ENCODE measurements at regions not wholly inside any gene's neighbourhood (a gene's known extent, or its start where the extent isn't known, plus 50 kb on each side); places are given as distances from the start of the nearest gene placed in this dataset.
"Not testable (repeated sequence)": the region's sequence is repeated elsewhere in the genome, so short reads cannot be mapped to it uniquely, and the experiment has no call there.

DNA sequence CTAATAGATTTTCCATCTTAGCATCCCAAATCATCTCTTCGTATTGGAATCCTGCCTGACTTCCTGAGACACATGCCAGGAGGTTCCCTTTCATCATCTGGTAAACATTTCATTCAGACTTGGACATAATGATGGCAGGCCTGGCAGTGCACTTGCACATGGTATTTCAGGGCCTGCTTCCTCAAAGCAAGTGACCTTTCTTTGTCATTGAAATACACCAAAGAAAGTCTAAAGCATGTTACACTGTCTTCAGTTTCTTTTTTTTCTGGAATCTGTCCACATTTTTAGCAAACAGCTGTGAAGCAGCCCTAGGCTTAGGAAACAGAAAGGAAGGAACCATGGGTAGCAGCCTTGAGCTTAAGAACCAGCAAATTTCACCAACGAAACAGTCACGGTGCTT, 205.9 kb upstream of the VCX start:
- no peak for DNase-seq

DNA sequence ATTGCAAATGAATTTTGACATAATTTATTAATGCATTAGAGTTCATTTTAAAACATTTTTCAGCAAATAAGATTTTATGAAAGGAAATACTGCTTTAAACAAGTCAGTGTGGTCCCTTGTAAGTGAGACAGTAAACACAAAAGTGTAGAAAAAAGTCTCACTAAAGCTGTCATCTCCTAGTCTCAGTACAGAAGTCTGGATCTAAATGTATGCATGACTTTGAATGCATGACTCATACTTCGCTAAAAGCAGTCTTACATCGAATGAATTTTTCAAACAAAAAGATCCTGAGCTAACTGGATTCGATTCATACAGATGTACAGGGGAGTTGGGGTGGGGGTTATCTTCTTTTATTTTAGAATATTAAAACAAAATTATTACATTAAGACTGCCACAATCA, 207.4 kb upstream of the VCX start:
- no peak for DNase-seq

DNA sequence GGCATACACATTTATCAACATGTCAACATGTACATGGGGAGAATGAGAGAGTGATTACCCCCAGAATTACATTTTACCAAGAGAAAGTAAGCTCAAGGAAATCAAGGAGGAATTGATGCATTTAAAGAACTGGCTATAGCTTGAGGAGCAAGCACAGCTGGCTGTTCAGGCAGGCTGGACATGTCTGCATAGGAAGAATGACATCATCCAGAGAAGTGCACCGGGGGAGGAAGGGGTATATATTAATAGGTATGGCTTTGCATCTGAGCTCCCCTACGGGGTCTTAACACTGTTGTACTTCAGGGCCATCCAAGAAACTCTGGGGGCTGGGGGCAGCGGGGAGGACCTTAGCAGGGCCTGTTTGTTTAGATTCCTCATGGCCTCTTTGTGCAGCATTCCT, 222.4 kb upstream of the VCX start:
- DNase-seq = no peak

DNA sequence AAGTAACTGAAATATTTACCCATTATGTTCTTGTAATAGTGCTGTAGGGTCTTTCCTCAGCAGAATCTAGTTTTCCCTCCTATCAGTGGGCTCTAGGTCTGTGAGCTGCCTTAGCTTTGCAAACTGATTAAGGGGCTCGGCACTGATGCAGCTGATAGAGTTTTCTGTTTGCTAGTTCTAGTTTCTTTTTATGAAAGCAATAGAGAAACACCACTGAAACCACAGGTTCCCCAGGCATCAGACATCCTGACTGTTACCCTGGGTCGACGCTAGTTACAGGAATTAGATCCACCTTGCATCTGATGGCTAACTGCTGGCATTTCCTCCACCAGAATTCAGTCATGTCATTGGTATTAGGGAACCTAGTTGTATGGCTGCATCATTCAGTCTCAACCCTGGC, 225.0 kb upstream of the VCX start:
- no peak for DNase-seq

DNA sequence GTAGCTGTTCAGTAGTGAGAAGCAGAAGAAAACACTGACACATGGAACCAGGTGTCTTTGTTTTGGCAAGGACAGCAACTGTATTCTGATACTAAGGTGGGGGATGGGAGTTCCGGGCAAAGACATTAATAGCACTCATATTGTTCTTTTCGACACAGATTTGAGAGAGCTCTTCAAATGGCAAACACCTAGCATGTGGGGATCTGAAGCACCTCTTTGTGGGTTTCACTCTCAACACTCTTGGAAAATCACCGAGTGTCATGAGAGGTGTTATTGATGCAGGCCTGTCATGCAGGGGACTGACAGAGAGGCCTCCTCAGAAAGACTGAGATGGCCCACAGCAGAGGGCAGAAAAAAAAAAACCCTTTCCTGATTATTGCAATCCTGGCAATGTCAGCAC, 228.4 kb upstream of the VCX start:
- DNase-seq = peak; percentile 74

DNA sequence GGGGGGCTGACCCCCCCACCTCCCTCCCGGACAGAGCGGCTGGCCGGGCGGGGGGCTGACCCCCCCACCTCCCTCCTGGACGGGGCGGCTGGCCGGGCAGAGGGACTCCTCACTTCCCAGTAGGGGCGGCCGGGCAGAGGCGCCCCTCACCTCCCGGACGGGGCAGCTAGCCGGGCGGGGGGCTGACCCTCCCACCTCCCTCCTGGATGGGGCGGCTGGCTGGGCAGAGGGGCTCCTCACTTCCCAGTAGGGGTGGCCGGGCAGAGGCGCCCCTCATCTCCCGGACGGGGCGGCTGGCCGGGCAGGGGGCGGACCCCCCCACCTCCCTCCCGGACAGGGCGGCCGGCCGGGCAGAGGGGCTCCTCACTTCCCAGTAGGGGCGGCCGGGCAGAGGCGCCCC, 234.3 kb upstream of the VCX start:
- not testable (repeated sequence) for DNase-seq

DNA sequence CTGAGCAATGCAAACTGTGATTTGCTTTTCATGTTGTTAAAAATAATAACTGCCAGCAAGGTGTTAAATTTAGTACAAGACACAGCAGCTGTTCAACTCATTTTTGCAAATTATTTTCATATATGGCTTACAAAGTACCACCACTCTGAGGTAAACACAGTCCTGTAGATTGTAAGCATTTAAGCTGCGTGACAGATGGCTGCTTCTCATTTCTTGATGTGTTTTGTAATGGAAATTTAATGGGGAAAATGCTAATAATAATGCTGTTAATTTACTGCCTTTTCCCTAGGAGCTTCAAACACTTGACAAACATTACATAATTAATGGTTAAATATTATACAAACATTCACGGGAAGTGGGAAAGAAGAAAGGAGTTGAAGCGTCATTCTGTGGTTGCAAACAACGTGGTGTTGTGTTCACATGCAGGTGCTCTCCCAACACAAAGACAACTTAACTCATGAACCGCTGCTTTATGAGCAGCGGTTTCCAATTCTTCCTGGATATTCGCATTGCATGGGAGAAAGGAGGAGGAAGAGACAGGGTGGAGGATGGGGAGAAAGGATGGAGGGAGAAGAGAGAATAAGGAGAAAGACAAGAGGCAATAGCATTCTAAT, 236.8 kb upstream of the VCX start:
- DNase-seq = peak; percentile 98

DNA sequence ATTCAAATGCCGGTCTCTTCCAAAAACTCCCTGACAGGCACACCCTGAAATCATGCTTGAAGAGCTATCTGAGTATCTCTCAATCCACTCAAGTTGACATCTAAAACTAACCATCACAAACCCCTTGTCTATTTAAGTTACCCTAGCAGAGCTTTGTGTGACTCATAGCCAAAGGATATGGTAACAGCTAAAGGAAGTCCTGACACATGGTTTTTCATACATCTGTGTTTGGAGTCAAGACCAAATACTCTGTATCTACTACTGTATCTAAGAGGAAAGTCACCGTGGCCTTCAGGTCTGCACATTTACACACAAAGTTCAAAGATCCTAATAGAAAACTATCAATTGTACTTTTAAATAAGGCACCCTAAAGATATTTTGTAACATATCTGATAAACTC, 239.6 kb upstream of the VCX start:
- DNase-seq = no peak

DNA sequence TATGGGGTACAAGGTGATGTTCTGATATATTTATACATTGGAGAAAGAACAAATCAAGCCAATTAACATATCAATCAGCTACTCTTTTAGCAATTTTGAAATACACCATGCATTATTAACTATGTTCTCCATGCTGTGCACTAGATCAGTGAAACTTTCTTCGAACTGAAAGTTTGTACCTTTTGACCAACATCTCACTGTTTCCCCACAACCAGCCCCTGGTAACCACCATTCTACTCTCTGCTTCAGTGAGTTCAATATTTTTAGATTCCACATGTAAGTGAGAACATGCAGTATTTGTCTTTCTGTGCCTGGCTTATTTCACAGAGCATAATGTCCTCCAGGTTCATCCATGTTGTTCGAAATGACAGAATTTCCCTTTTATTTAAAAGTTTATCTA, 246.1 kb upstream of the VCX start:
- no peak for DNase-seq

DNA sequence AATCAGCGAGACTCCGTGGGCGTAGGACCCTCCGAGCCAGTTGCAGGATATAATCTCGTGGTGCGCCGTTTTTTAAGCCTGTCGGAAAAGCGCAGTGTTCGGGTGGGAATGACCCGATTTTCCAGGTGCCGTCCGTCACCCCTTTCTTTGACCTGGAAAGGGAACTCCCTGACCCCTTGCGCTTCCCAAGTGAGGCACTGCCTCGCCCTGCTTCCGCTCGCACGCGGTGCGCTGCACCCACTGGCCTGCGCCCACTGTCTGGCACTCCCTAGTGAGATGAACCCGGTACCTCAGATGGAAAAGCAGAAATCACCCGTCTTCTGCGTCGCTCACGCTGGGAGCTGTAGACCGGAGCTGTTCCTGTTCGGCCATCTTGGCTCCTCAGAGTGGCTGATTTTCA, 249.6 kb upstream of the VCX start:
- not testable (repeated sequence) for DNase-seq

DNA sequence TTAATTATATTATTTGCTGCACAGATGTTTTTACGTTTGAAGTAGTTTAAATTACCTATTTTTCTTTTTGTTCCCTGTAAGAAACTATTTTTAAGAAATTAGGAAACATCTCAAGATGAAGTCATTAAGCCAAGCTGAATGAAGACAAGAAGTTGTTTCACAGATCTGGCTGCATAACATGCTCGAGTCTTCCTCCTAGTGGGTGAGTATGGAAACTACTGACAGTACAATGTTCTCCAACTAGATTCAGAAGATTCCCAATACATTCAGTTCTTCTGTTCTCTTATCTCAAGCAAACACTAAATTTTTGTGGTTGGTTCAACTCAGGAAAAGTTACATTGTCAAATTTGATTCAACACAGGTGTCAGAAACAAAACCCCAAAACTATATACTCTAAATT, 256.8 kb upstream of the VCX start:
- no peak for DNase-seq

DNA sequence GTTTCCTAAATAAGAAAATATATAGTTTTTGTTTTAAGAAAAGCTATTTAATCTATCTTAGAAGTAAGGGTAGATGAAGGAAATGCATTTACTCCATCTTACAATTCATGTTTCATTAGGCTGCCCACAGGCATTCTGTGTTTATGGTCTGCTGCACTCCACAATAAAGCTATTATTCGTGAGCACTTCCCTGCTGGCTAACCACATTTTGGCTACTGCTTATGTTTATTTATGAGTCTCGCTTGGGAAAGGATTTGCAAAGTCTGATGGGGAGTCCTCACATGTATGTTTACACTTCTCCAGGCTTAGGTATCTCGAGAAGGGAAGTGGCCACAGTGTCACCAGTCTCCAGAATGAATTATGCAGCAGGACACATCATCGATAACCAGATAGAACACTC, 260.8 kb upstream of the VCX start:
- no peak for DNase-seq

DNA sequence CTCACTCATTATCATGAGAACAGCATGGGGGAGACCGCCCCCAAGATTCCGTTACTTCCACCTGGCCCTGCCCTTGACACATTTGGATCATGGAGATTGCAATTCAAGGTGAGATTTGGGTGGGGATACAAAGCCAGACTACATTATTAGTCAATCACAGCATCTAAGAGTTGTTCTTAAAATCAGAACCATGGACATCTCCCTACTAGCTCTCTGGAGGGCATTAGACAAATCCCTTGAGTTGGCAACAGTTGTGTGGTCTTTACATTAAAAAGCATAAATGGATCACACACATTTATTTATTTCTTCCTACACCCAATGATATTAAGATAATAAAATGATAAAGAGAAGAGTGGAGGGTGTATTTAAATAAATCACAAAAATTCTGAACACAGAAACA, 262.8 kb upstream of the VCX start:
- DNase-seq = no peak

DNA sequence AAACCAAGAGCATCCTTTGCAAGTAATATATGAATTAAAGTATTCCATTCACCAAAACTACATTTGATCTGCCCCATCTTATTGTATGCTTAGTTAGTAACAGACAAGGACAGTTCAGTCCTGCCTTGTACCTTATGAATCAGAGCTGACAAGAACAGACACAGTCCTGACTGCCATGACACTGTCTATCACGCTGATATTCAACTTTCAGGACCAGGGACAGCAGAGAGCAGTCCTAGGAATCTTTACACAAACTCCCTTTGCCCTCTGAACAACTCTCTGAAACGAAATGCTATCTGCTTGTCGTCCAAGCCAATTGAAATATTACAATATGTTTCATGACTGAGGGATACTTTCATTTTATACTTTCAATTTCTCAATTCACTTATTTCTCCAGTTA, 268.6 kb upstream of the VCX start:
- DNase-seq = no peak

DNA sequence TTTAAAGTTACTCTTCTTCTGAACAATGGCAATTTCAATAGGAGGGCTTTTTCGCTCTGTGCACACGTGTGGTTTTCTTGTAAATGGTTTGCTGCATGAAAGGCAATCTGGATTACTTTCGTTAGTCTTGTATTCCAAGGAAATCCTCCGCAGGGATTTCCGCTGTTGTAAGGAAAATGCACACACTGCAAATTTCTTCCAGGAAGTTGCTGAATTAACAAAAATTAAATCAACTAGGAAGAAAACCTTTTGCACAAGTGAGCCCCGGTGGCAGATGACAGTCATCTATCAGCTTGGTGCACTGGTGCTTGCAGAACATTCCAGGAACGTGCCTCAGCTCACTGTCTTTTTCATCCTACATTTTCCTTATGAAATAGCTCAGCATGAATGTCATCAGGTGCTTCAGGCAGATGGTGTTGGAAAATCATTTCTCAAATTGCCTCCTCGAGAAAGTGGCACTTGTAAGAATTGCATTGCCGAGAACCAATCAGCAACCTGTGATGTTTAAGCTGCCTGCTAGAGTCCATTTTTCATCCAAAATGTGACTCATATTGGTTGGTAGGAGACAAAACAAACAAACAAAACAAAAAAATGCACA, 272.4 kb upstream of the VCX start:
- DNase-seq = no peak

DNA sequence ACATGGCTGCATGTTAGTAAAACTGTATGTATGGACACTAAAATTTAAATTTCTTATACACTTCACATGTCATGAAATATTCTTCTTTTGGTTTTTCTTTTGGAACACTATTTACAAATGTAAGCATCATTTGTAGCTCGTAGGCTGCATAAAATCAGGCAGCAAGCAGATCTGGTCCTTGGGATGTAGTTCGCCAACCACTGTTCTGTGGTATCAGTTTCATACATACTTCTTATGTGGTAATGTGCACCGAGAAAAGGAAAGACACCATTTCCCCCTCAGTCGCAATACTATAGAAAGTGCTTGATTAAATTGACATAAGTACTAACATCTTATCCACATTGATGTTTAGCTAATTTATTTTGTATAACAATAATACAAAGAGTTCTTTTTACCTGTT, 274.4 kb upstream of the VCX start:
- no peak for DNase-seq

DNA sequence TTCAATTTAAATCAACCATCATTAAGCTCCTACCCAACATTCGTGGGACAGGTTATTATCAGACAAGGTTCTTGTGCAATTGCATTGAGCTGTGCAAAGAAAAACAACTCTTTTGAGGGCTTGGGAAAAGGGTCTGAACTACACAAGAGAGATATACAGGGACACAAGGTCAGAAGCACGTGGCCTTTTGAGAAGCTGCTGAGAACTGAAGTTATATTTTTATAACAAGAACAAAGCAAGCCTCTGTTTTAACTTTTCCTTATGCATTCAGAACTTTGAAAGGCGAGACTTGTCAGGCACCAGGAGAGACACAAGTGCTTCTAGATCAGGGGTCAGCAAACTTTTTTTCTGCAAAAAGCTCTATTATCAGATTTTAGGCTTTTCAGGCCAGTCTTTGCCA, 274.8 kb upstream of the VCX start:
- DNase-seq = no peak

DNA sequence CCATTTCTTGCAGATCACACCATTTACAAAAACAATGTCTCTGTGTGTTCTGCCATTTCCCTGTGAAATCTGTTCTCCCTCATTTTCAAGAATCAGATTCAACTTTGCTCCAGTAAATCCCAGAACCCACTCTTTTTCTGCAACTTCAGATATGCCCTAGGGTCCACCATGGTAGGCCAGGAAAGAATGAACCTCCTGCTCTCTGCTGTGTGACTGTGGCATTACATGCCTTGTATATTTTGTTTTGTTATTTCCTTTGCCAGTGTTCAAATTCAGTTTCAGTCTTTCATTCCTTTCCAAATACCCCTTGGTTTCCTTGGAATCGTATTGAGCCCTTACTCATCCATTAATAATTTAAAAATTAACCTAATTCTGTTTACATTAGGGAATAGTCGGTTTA, 290.2 kb upstream of the VCX start:
- DNase-seq = no peak

DNA sequence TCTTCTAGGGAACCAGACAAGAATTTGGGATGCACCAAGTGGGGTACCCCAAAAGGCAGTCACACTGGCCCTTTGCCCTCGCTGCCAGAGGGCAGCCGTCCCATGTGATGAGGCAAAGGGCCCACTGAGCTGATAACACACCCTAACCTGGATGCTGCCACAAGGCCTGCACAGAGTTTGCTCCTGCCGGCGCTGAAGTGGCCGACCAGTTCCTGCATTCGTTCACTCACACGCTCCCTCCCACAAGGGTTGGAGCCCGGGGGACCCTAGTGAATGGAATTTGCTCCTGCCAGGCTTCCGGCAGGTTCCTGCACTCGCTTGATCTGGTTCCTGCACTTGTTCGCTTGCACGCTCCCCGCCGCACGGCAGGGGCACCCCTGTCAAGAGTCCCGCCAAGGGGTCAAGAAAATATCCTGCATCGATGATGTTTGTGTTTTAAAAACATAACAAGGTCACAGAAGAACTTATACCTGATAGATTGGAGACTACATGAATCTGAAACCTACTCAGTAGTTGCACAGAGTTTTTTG, 296.4 kb upstream of the VCX start:
- no peak for DNase-seq

DNA sequence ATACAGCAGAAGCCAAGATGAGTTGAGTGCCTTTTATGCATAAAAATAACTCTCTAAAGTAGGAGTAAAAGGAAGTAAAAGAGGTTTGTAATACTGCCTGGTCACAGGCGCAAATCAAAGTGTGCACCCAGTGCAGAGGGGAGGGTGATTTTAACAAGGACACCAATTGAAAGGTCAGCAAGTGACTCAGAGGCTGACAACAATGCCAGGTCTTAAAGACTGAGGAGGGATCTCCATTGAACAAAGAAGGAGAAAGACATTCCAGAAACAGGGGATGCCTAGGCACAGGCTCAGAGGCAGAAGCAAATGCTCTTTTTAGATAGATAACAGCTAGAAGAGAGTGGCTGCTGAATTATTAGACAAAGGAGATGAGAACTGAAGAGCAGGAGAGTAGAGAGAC, 297.4 kb upstream of the VCX start:
- no peak for DNase-seq

DNA sequence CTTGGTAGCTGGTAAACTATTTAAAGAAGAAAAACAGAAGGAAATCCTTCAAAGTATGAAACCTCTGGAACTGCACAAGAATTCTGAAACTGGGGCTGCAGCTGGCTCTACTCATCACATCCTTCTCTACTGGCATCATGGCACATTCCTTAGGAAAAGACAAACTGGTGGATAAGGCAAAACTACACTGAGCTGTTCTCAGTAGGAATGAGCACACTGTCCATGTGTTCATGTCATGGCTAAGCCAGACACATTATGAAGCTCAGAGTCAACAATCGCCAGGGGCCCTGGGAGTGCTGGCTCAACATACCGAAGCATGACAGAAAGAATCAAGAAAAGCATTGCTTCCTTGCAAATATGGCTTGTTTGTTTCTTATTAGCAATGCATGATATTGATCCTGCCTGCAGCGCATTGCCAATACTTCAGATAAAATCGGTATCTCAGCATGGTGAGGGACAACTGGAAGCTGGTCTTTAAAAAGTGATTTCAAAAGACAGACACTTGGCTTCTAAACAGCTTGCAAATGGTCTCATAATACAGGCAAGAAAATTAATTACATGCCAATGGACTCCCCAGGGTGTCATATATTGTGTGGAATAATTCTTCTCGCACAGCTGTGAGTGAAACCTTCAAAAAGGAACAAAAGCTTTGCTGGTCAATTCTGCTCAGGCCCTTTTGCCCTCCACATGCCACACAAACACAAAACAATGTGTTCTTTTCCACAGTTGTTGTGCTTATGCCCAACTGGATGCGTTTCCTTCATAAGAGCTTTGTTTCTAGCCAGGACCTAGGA, 300.2 kb upstream of the VCX start:
- DNase-seq = no peak

DNA sequence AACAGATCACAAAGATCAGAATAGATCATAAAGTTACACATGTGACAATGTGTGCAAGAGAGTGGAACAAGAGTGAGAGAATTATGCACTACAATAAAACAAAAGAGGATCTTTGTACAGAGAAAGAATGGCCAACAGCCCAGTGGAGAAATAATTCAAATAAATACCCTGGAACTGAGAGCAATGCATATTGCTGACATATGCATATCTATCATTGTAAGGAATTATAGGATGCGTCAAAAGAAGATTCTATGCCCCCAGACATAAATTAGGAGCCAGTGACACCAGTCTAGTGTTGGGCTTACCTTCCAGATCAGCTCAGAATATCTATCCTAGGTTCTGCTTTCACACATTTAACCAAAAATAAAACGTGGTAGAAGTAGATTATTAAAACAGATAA, 320.1 kb upstream of the VCX start:
- no peak for DNase-seq

DNA sequence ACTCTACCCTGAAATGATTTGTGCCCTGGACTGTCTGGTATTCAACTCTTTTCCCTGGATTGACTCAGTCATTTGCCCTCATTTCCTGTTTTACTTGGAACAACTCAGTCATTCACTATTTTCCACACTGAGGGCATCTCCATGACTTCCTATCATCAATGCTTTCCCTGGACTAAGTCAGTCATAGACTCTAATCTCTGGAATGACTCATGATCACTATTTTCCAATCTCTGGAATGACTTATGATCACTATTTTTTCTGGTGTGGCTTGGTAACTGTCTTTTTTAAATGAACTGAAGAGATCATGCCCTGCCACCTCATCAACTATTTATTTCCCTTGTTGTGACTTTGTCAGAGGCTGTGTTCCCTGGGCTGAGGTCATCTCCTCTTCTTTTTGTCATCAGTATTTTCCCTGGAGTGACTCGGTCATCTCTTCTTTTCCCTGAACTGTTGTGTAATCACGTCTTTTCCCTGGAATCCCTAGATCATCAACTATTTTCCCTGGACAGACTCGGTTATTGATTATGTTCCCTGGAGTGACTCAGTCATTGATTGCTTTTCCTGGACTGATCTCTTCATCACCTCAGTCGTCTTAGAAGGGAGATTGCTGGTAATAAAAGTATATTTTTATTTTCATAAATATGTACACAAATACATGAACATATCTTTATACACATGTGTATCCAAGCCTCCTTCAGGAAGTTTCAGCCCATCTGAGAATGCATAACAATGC, 327.1 kb upstream of the VCX start:
- DNase-seq = no peak

Data from NCI-H1417 treated with DMSO at 0.1 percent for 48 hours (cell line).